GM13976 (cell line): ENCODE measurements at regions not wholly inside any gene's neighbourhood (a gene's known extent, or its start where the extent isn't known, plus 50 kb on each side); places are given as distances from the start of the nearest gene placed in this dataset.

Experiments used
- DNase-seq: peaks from one replicate; pipeline ENCODE4 v3.0.0; 2012; ENCODE audit warnings: low spot score
- CTCF ChIP-seq: IDR thresholded peaks from 2 replicates; pipeline ENCODE4 v1.5.1; 2012; ENCODE audit warnings: borderline replicate concordance, mild to moderate bottlenecking; ENCODE audit not compliant: insufficient read depth; ENCODE audit errors: extremely low read depth, missing control alignments, control extremely low read depth
- in situ Hi-C: fragments of 300-500 bp; cut with MboI; formaldehyde crosslinking; loops from one replicate; pipeline ENCODE4 v1.12.0; 2022; ENCODE audit warnings: low sequenced_read_pairs, mixed read lengths, inconsistent platforms; ENCODE audit not compliant: unreplicated experiment

GRCh38 chr9:82553654-82554366 lies 509.1 kb downstream of the RASEF start:
- TF ChIP-seq CTCF: no peak
- in situ Hi-C loops: no loop called here
- DNase-seq: no peak

DNA sequence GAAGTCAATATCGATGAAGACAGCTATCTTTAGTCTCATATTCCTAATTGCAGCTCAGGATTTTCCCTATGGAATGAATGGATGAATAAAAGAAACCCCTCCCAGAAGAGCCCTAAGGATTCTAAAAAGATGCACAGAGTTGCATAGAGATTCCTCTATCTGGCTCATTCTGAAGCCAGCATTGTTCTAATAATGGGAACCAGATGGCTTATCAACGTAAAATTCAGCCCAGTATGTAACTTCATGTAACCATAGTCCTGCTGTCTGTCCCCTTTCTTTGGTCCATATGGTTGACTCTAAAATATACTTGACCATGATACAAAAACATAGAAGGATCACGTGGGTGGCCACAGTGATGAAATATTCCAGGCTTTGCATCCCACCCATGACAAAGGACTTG lies 508.6 kb downstream of the RASEF start:
- TF ChIP-seq CTCF: no peak
- DNase-seq: no peak
- in situ Hi-C loops: no loop called here

DNA sequence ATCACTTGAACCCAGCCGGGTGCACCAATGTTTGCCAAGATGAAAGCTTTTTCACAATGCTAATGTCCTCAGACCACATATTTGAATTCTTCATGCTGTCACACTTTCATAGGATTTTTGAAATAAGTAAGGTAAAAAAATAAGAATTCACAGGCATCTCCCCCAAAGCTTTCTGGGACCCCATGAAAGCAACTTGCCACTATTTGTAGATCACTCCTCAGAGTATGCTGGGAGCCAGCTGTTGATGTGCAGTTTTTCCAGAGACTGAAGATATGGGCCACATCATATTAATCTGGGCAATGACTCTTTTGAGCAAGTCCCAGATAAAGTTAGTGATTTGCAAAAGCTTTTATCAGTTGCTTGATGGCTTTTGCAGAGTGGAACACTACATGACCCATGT lies 507.9 kb downstream of the RASEF start:
- no peak for TF ChIP-seq CTCF
- in situ Hi-C loops: no loop called here
- no peak for DNase-seq

- no peak for TF ChIP-seq CTCF
- no peak for DNase-seq
- in situ Hi-C loops: no loop called here
Measured at GRCh38 chr9:82555431-82556051, 507.4 kb downstream of the RASEF start.

- no peak for DNase-seq
- in situ Hi-C loops: no loop called here
- TF ChIP-seq CTCF: no peak
Measured at GRCh38 chr9:82558346-82558745, 504.6 kb downstream of the RASEF start.

- TF ChIP-seq CTCF: no peak
- in situ Hi-C loops: no loop called here
- DNase-seq: no peak
Measured at GRCh38 chr9:82558855-82559630, 503.9 kb downstream of the RASEF start.
